ENCODE measurements at regions not wholly inside any gene's neighbourhood (a gene's known extent, or its start where the extent isn't known, plus 50 kb on each side); places are given as distances from the start of the nearest gene placed in this dataset.
"Not testable (repeated sequence)": the region's sequence is repeated elsewhere in the genome, so short reads cannot be mapped to it uniquely, and the experiment has no call there.

GRCh38 chr2:228910872-228911271, 360.2 kb downstream of the PID1 start:
- TF ChIP-seq CTCF, POLR2AphosphoS5 (IDR thresholded peaks at IDR 0.05): not testable (repeated sequence)
